ENCODE measurements at regions not wholly inside any gene's neighbourhood (a gene's known extent, or its start where the extent isn't known, plus 50 kb on each side); places are given as distances from the start of the nearest gene placed in this dataset.

- no peak overlapping the region for H3K4me3 ChIP-seq
- H3K9me3 ChIP-seq = peaks cover 0 to 18% (median 0%) of the 10 kb centered on the region in 12 donors
- no peak for DNase-seq
- TF ChIP-seq POLR2A (IDR thresholded peaks at IDR 0.05) (no peak), CTCF (IDR thresholded peaks at IDR 0.05) (no peak)
- no peaks in the 10 kb centered on the region for H3K36me3 ChIP-seq
- peaks cover 0 to 4% (median 0%) of the 10 kb centered on the region in 12 donors for H3K4me1 ChIP-seq
- H3K27ac ChIP-seq = no peak overlapping the region
- no peaks in the 10 kb centered on the region for H3K27me3 ChIP-seq
- 83 to 86% (median 86%) methylated on average over 9 of the region's 9 CpGs for WGBS, 4 donors
- intact Hi-C loops (cut with DNase I) = no loop called here
- no peak for ATAC-seq
Observed at GRCh38 chr2:236862961-236863728, 222.5 kb upstream of the COPS8 start.

- peaks cover 0 to 18% (median 0%) of the 10 kb centered on the region in 12 donors for H3K9me3 ChIP-seq
- H3K36me3 ChIP-seq = no peaks in the 10 kb centered on the region
- peaks cover 0 to 4% (median 0%) of the 10 kb centered on the region in 12 donors for H3K4me1 ChIP-seq
- no peak for TF ChIP-seq CTCF (IDR thresholded peaks at IDR 0.05)
- TF ChIP-seq POLR2A (IDR thresholded peaks at IDR 0.05) = no peak
- no peaks in the 10 kb centered on the region for H3K27me3 ChIP-seq
- 89 to 95% (median 93%) methylated on average over 4 to 5 of the region's 5 CpGs for whole genome bisulfite sequencing, 4 donors
- no peak overlapping the region for H3K27ac ChIP-seq
- no peak overlapping the region for H3K4me3 ChIP-seq
- DNase-seq (no peak), ATAC-seq (no peak)
- intact Hi-C loops (cut with DNase I) = no loop called here
Observed at GRCh38 chr2:236863729-236864126, 222.0 kb upstream of the COPS8 start.

- no peaks in the 10 kb centered on the region for H3K36me3 ChIP-seq
- TF ChIP-seq POLR2A (IDR thresholded peaks at IDR 0.05) (no peak), CTCF (IDR thresholded peaks at IDR 0.05) (no peak)
- no peak overlapping the region for H3K4me3 ChIP-seq
- H3K27ac ChIP-seq = no peak overlapping the region
- 95 to 100% (median 100%) methylated on average over 2 of the region's 2 CpGs for WGBS, 4 donors
- DNase-seq (no peak), ATAC-seq (no peak)
- intact Hi-C loops (cut with DNase I) = no loop called here
- H3K27me3 ChIP-seq = no peaks in the 10 kb centered on the region
- H3K9me3 ChIP-seq = peaks cover 0 to 18% (median 0%) of the 10 kb centered on the region in 12 donors
- H3K4me1 ChIP-seq = peaks cover 0 to 4% (median 0%) of the 10 kb centered on the region in 12 donors
Observed at GRCh38 chr2:236865052-236865451, 220.6 kb upstream of the COPS8 start.

- intact Hi-C loops (cut with DNase I) = no loop called here
- TF ChIP-seq POLR2A (IDR thresholded peaks at IDR 0.05) = no peak
- DNase-seq = peak in 1 of 5 donors; percentile 11
- H3K36me3 ChIP-seq = no peaks in the 10 kb centered on the region
- peaks cover 0 to 18% (median 0%) of the 10 kb centered on the region in 12 donors for H3K9me3 ChIP-seq
- no peaks in the 10 kb centered on the region for H3K27me3 ChIP-seq
- peak in 1 of 4 donors; percentile 41 for ATAC-seq
- H3K27ac ChIP-seq = peak overlapping the region in 1 of 12 donors; percentile 42
- WGBS, 4 donors = 85 to 91% (median 87%) methylated on average over 10 of the region's 10 CpGs
- H3K4me3 ChIP-seq = no peak overlapping the region
- H3K4me1 ChIP-seq = peaks cover 0 to 18% (median 0%) of the 10 kb centered on the region in 12 donors
Observed at GRCh38 chr2:236866542-236867340, 218.9 kb upstream of the COPS8 start.
